Smooth muscle cell (in vitro differentiated cells): ENCODE measurements at regions not wholly inside any gene's neighbourhood (a gene's known extent, or its start where the extent isn't known, plus 50 kb on each side); places are given as distances from the start of the nearest gene placed in this dataset.

ENCODE experiments used
- DNase-seq: peaks from one replicate; lab custom pipeline; 2025; ENCODE audit not compliant: unreplicated experiment; lab: John Stamatoyannopoulos, UW
- H2AFZ ChIP-seq: fragments of 200-600 bp; sonication (generic); 2 replicates; pipeline ENCODE4 v1.6.0; 2016; ENCODE audit warnings: antibody characterized with exemption, low read depth, mild to moderate bottlenecking
- H3F3A ChIP-seq: fragments of 200-600 bp; sonication (generic); 2 replicates; pipeline ENCODE4 v1.6.0; 2017; ENCODE audit warnings: antibody characterized with exemption, low read depth
- H3K27ac ChIP-seq: fragments of 200-600 bp; sonication (generic); 2 replicates; pipeline ENCODE4 v1.5.1; 2016; ENCODE audit warnings: low read depth, mild to moderate bottlenecking
- H3K27me3 ChIP-seq: fragments of 200-600 bp; sonication (generic); 2 replicates; pipeline ENCODE4 v1.6.1; 2016; ENCODE audit warnings: low read depth, mild to moderate bottlenecking
- H3K36me3 ChIP-seq: fragments of 200-600 bp; sonication (generic); 2 replicates; pipeline ENCODE4 v1.5.1; 2016; ENCODE audit warnings: low read depth
- H3K4me1 ChIP-seq: fragments of 200-600 bp; sonication (generic); 2 replicates; pipeline ENCODE4 v1.5.1; 2016; ENCODE audit warnings: low read depth
- H3K4me2 ChIP-seq: fragments of 200-600 bp; sonication (generic); 2 replicates; pipeline ENCODE4 v1.6.0; 2016; ENCODE audit warnings: mild to moderate bottlenecking
- H3K4me3 ChIP-seq: fragments of 200-600 bp; sonication (generic); 2 replicates; pipeline ENCODE4 v1.5.1; 2016; ENCODE audit warnings: mild to moderate bottlenecking
- H3K79me2 ChIP-seq: fragments of 200-600 bp; sonication (generic); 2 replicates; pipeline ENCODE4 v1.6.0; 2016; ENCODE audit warnings: low read depth, mild to moderate bottlenecking
- H3K9ac ChIP-seq: fragments of 200-600 bp; sonication (generic); 2 replicates; pipeline ENCODE4 v1.6.0; 2016; ENCODE audit warnings: low read depth
- H3K9me3 ChIP-seq: fragments of 200-600 bp; sonication (generic); replicated peaks from 2 replicates; pipeline ENCODE4 v1.5.1; 2016; ENCODE audit warnings: low read depth
- H4K20me1 ChIP-seq: fragments of 200-600 bp; sonication (generic); 2 replicates; pipeline ENCODE4 v1.6.0; 2016; ENCODE audit warnings: low read depth
- WGBS: methylation state at CpG from one replicate; pipeline ENCODE4 v1.1.7; 2016; ENCODE audit warnings: low lambda C conversion rate; 5-methylcytosine and 5-hydroxymethylcytosine counted together
- TF ChIP-seq, protein P1 (sequence below): fragments of 200-600 bp; sonication (generic); IDR thresholded peaks from 2 replicates; pipeline ENCODE4 v1.5.1; 2017; ENCODE audit warnings: borderline replicate concordance, mild to moderate bottlenecking, antibody characterized with exemption; ENCODE audit not compliant: insufficient read depth, poor library complexity, severe bottlenecking

DNA sequence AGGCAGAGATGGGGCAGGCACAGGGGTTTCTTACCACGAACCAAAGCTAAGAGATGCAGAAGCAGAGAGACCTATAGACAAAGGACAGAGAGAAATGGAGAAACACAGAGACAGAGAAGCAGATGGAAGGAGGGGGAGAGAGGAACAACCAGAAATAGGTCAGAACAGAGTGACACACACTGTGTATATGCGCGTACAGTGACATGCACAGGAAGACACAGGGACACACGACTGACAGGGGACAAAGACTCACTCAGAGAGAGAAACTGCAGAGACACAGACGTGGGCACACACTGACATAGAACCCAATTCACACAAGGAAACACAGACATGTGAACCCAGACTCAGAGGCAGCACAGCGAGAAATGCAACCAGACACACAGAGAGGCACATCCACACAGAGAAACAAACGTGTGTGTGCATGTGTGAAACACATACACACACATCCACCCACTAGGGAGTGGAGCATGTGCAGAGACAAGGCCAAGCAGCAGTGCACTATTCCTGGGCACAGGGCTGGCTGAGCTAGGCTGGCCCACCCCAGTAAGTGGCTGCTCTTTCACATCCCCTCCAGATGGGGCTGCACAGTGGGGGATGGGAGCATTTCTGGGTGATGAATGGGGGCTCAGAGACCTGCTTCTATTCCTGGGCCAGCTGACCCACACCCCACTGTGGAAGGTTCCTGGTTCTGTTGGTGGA, 123.4 kb upstream of the CSF3R start:
- Histone ChIP-seq H3K27ac (no peak overlapping the region), H3K4me1 (no peaks in the 10 kb centered on the region), H3K4me3 (no peak overlapping the region), H3K36me3 (no peaks in the 10 kb centered on the region), H3F3A (no peaks in the 10 kb centered on the region), H3K4me2 (no peak overlapping the region), H2AFZ (no peak overlapping the region), H3K27me3 (peaks cover 6% of the 10 kb centered on the region), H3K79me2 (no peaks in the 10 kb centered on the region), H3K9ac (no peak overlapping the region), H4K20me1 (no peaks in the 10 kb centered on the region), H3K9me3 (no peaks in the 10 kb centered on the region)
- no peak for DNase-seq
- TF ChIP-seq, protein P1, sequence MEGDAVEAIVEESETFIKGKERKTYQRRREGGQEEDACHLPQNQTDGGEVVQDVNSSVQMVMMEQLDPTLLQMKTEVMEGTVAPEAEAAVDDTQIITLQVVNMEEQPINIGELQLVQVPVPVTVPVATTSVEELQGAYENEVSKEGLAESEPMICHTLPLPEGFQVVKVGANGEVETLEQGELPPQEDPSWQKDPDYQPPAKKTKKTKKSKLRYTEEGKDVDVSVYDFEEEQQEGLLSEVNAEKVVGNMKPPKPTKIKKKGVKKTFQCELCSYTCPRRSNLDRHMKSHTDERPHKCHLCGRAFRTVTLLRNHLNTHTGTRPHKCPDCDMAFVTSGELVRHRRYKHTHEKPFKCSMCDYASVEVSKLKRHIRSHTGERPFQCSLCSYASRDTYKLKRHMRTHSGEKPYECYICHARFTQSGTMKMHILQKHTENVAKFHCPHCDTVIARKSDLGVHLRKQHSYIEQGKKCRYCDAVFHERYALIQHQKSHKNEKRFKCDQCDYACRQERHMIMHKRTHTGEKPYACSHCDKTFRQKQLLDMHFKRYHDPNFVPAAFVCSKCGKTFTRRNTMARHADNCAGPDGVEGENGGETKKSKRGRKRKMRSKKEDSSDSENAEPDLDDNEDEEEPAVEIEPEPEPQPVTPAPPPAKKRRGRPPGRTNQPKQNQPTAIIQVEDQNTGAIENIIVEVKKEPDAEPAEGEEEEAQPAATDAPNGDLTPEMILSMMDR = no peak
- WGBS = 63% methylated on average over 7 of the region's 7 CpGs

DNA sequence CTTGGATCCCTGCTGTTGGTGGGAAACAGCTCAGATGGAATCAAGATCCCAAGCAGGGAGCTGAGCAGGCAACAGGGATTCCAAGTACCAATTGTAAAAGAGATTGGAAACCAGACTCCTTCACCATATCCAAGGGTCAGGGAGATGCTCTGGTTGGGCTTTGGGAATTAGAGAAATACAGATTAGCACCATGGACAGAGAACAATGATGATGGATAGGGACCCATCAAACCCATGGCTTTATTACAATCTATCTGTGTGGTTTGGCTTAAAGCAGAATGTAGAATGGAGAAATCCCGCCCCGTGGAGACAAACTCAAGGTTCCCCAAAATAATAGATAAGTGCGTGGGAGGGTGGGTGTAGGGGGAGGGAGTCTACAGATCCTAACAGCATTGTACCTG, 120.7 kb upstream of the CSF3R start:
- TF ChIP-seq, protein P1 = no peak
- Histone ChIP-seq H2AFZ (no peak overlapping the region), H4K20me1 (no peaks in the 10 kb centered on the region), H3K9ac (no peak overlapping the region), H3K79me2 (no peaks in the 10 kb centered on the region), H3K27ac (no peak overlapping the region), H3K9me3 (no peaks in the 10 kb centered on the region), H3K27me3 (peaks cover 29% of the 10 kb centered on the region), H3F3A (no peaks in the 10 kb centered on the region), H3K36me3 (no peaks in the 10 kb centered on the region), H3K4me1 (no peaks in the 10 kb centered on the region), H3K4me2 (no peak overlapping the region), H3K4me3 (no peak overlapping the region)
- no peak for DNase-seq
- WGBS = 92% methylated on average over 3 of the region's 3 CpGs

DNA sequence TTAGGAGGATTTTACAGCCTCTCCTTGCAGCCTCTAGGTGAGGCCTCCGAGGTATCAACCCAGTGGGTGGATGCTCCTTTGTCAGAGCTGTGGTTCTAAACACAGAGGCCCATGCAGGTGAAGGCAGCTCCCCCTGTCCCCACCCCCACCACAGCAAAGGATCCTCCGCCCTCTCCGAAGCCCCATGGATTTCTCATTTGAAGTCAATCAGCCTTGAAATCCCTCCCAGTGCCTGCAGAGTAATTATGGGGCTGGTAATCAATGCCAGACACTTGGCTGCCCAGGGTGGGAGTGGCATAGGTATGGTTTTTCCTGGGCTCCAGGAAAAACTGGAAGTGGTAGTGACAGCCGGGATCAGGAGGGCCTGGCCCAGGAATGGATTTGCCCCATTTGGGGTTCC, 119.5 kb upstream of the CSF3R start:
- Histone ChIP-seq H3K27me3 (peaks cover 36% of the 10 kb centered on the region), H3F3A (no peaks in the 10 kb centered on the region), H3K79me2 (no peaks in the 10 kb centered on the region), H3K4me3 (no peak overlapping the region), H2AFZ (no peak overlapping the region), H4K20me1 (no peaks in the 10 kb centered on the region), H3K9me3 (no peaks in the 10 kb centered on the region), H3K4me2 (no peak overlapping the region), H3K9ac (no peak overlapping the region), H3K36me3 (no peaks in the 10 kb centered on the region), H3K4me1 (no peaks in the 10 kb centered on the region), H3K27ac (no peak overlapping the region)
- DNase-seq = no peak
- WGBS = 83% methylated on average over 4 of the region's 4 CpGs
- TF ChIP-seq, protein P1 = no peak

DNA sequence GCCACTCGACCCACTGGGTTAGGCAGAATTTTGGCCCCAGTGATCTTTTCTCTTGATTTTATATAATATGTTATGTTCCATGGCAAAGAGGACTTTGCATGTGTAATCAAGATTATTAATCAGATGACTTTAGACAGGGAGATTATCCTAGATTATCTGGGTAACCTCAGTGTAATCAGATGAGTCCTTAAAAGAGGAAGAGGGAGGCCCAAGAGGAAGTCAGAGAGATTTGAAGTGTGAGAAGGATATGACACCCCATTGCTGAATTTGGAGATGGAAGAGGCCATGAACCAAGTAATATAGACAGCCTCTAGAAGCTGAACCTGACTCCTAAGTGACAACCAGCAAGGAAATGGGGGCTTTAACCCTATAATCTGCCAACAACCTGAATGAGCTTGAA, 117.1 kb upstream of the CSF3R start:
- Histone ChIP-seq H3K9ac (no peak overlapping the region), H3K36me3 (no peaks in the 10 kb centered on the region), H3F3A (no peaks in the 10 kb centered on the region), H3K27ac (no peak overlapping the region), H3K4me1 (no peaks in the 10 kb centered on the region), H3K27me3 (peaks cover 41% of the 10 kb centered on the region), H3K79me2 (no peaks in the 10 kb centered on the region), H3K4me3 (no peak overlapping the region), H3K4me2 (no peak overlapping the region), H4K20me1 (no peaks in the 10 kb centered on the region), H3K9me3 (no peaks in the 10 kb centered on the region), H2AFZ (no peak overlapping the region)
- no peak for DNase-seq
- WGBS = 81% methylated on average over 1 of the region's 1 CpG
- TF ChIP-seq, protein P1 = no peak
